ENCODE measurements at regions not wholly inside any gene's neighbourhood (a gene's known extent, or its start where the extent isn't known, plus 50 kb on each side); places are given as distances from the start of the nearest gene placed in this dataset.

GRCh38 chr6:147711476-147711875 lies 203.0 kb downstream of the SAMD5 start:
- no peak overlapping the region for H3K4me3 ChIP-seq
- H3K27ac ChIP-seq: no peak overlapping the region
- H3K27me3 ChIP-seq: no peaks in the 10 kb centered on the region
- intact Hi-C loops (cut with DNase I): no loop called here
- DNase-seq: no peak
- H3K36me3 ChIP-seq: no peaks in the 10 kb centered on the region
- no peaks in the 10 kb centered on the region for H3K9me3 ChIP-seq
- no peaks in the 10 kb centered on the region for H3K4me1 ChIP-seq
- no peak for TF ChIP-seq CTCF (IDR thresholded peaks at IDR 0.05)
- no peak overlapping the region for H3K9ac ChIP-seq (ENCODE audit: low read depth in 2 of 2, low read length in 2 of 2)

GRCh38 chr6:147712841-147713240 lies 204.4 kb downstream of the SAMD5 start:
- Histone ChIP-seq H3K27ac (no peak overlapping the region), H3K27me3 (no peaks in the 10 kb centered on the region), H3K9me3 (no peaks in the 10 kb centered on the region), H3K4me1 (no peaks in the 10 kb centered on the region), H3K9ac (ENCODE audit: low read depth in 2 of 2, low read length in 2 of 2) (no peak overlapping the region), H3K4me3 (no peak overlapping the region), H3K36me3 (no peaks in the 10 kb centered on the region)
- DNase-seq: no peak
- no peak for TF ChIP-seq CTCF (IDR thresholded peaks at IDR 0.05)
- intact Hi-C loops (cut with DNase I): no loop called here

GRCh38 chr6:147715035-147715434 lies 206.5 kb downstream of the SAMD5 start:
- Histone ChIP-seq H3K9me3 (no peaks in the 10 kb centered on the region), H3K4me1 (no peaks in the 10 kb centered on the region), H3K4me3 (no peak overlapping the region), H3K9ac (ENCODE audit: low read depth in 2 of 2, low read length in 2 of 2) (no peak overlapping the region), H3K27ac (no peak overlapping the region), H3K27me3 (no peaks in the 10 kb centered on the region), H3K36me3 (no peaks in the 10 kb centered on the region)
- no peak for TF ChIP-seq CTCF (IDR thresholded peaks at IDR 0.05)
- DNase-seq: no peak
- intact Hi-C loops (cut with DNase I): no loop called here

- intact Hi-C loops (cut with DNase I): no loop called here
- H3K9ac ChIP-seq (ENCODE audit: low read depth in 2 of 2, low read length in 2 of 2): no peak overlapping the region
- H3K27me3 ChIP-seq: no peaks in the 10 kb centered on the region
- H3K27ac ChIP-seq: no peak overlapping the region
- no peaks in the 10 kb centered on the region for H3K36me3 ChIP-seq
- no peak for DNase-seq
- H3K4me3 ChIP-seq: no peak overlapping the region
- no peaks in the 10 kb centered on the region for H3K9me3 ChIP-seq
- no peaks in the 10 kb centered on the region for H3K4me1 ChIP-seq
- TF ChIP-seq CTCF (IDR thresholded peaks at IDR 0.05): no peak
Measured at GRCh38 chr6:147716434-147716833, 207.9 kb downstream of the SAMD5 start.

GRCh38 chr6:147717991-147718390 lies 209.5 kb downstream of the SAMD5 start:
- TF ChIP-seq CTCF (IDR thresholded peaks at IDR 0.05): no peak
- Histone ChIP-seq H3K4me1 (no peaks in the 10 kb centered on the region), H3K27ac (no peak overlapping the region), H3K36me3 (no peaks in the 10 kb centered on the region), H3K9me3 (no peaks in the 10 kb centered on the region), H3K27me3 (no peaks in the 10 kb centered on the region), H3K9ac (ENCODE audit: low read depth in 2 of 2, low read length in 2 of 2) (no peak overlapping the region), H3K4me3 (no peak overlapping the region)
- intact Hi-C loops (cut with DNase I): no loop called here
- DNase-seq: no peak

GRCh38 chr6:147722158-147722557 lies 213.7 kb downstream of the SAMD5 start:
- Histone ChIP-seq H3K27me3 (no peaks in the 10 kb centered on the region), H3K4me1 (no peaks in the 10 kb centered on the region), H3K36me3 (no peaks in the 10 kb centered on the region), H3K9ac (ENCODE audit: low read depth in 2 of 2, low read length in 2 of 2) (no peak overlapping the region), H3K9me3 (no peaks in the 10 kb centered on the region), H3K4me3 (no peak overlapping the region), H3K27ac (no peak overlapping the region)
- DNase-seq: no peak
- TF ChIP-seq CTCF (IDR thresholded peaks at IDR 0.05): no peak
- intact Hi-C loops (cut with DNase I): no loop called here

Data from colonic mucosa (tissue), 4 donors.